Esophagus squamous epithelium (tissue), 4 donors: ENCODE measurements at regions not wholly inside any gene's neighbourhood (a gene's known extent, or its start where the extent isn't known, plus 50 kb on each side); places are given as distances from the start of the nearest gene placed in this dataset.

ENCODE experiments used
- POLR2A ChIP-seq, 4 donors: fragments of 450-650 bp; IDR thresholded peaks; one replicate each; pipeline ENCODE4 v1.6.1; 2017; ENCODE audit warnings: antibody characterized with exemption in 4 of 4, mild to moderate bottlenecking in 4 of 4, moderate library complexity in 3 of 4
- TF ChIP-seq, protein P1 (sequence below), 6 experiments: fragments of 450-650 bp in 4 of 6; fragments of 200-600 bp in 2 of 6; sonication (generic) in 2 of 6; IDR thresholded peaks; one replicate each; pipeline ENCODE4 v1.5.1; 2016 to 2019; ENCODE audit warnings: antibody characterized with exemption in 6 of 6, mild to moderate bottlenecking in 4 of 6, moderate library complexity in 4 of 6

DNA sequence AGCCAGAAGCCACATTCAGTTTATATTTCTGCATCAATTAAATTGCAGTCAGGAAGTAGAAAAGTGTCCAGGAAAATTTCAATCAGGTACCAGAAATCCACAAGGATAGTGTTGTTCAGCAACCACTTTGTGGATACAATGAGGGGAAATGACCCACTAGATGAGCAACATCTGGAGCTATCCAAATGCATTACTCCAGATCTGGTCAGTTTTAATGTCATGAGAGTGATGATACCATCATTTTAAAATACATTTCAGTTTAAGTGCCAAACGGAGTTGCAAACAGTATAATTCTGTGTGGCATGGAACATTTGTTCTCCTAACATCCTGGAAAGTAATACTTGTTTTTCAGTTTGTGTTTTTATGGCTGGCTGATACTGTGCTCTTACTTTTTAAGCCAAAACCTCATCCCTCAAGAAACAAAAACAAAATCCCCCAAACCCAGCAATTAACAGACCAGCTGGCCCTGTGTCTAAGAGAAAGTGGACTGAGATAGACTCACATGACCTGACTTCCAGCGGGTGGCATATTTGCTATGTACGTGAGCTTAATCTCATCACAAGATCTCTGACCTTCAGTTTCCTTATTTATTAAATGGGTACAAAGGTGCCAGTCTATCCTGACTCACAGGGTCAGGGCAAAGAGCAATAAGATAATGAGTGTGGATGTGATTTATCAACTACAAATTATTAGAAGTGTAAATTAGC lies 58.8 kb upstream of the CNKSR3 start:
- TF ChIP-seq, protein P1, sequence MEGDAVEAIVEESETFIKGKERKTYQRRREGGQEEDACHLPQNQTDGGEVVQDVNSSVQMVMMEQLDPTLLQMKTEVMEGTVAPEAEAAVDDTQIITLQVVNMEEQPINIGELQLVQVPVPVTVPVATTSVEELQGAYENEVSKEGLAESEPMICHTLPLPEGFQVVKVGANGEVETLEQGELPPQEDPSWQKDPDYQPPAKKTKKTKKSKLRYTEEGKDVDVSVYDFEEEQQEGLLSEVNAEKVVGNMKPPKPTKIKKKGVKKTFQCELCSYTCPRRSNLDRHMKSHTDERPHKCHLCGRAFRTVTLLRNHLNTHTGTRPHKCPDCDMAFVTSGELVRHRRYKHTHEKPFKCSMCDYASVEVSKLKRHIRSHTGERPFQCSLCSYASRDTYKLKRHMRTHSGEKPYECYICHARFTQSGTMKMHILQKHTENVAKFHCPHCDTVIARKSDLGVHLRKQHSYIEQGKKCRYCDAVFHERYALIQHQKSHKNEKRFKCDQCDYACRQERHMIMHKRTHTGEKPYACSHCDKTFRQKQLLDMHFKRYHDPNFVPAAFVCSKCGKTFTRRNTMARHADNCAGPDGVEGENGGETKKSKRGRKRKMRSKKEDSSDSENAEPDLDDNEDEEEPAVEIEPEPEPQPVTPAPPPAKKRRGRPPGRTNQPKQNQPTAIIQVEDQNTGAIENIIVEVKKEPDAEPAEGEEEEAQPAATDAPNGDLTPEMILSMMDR (IDR thresholded peaks at IDR 0.05): no peak
- TF ChIP-seq POLR2A (IDR thresholded peaks at IDR 0.05): no peak
